B cell (primary cell): ENCODE measurements at regions not wholly inside any gene's neighbourhood (a gene's known extent, or its start where the extent isn't known, plus 50 kb on each side); places are given as distances from the start of the nearest gene placed in this dataset.

Source experiments
- ATAC-seq: fragments of 200-7000 bp; cut with Tn5 transposase; one replicate; pipeline ENCODE4 v1.10.0; 2021; ENCODE audit warnings: low read depth, mild to moderate bottlenecking, moderate number of reproducible peaks, moderate library complexity
- CTCF ChIA-PET: fragments of 350-600 bp; sonication (Branson Sonifier 250); formaldehyde crosslinking; loops from one replicate; lab custom pipeline; 2021; ENCODE audit warnings: antibody characterized with exemption, inconsistent platforms; lab: Charles Lee
- POLR2A ChIA-PET: fragments of 350-600 bp; sonication (Branson Sonifier 250); formaldehyde crosslinking; loops from one replicate; lab custom pipeline; 2021; ENCODE audit warnings: antibody characterized with exemption; lab: Charles Lee
- DNase-seq: peaks from one replicate; pipeline ENCODE4 v3.0.0; 2013
- H2AFZ ChIP-seq: 2 replicates; pipeline ENCODE4 v1.6.1; 2012; ENCODE audit warnings: mild to moderate bottlenecking, low read depth, low read length; ENCODE audit not compliant: insufficient read depth, poor library complexity, severe bottlenecking
- H3K27ac ChIP-seq, 2 donors: 1 replicate in 1 of 2; 2 replicates in 1 of 2; pipeline ENCODE4 v1.5.1; 2012 to 2013; ENCODE audit warnings: low read length in 2 of 2, mild to moderate bottlenecking in 2 of 2, moderate library complexity in 1 of 2
- H3K27me3 ChIP-seq, 4 experiments: fragments of 200-600 bp in 1 of 4; sonication (generic) in 1 of 4; replicated peaks in 1 of 4; 1 replicate in 2 of 4; 2 replicates in 2 of 4; pipeline versions ENCODE4 v1.6.1 to v1.7.0; 2013 to 2016; ENCODE audit warnings: low read length in 3 of 4, mild to moderate bottlenecking in 2 of 4, mixed read lengths in 1 of 4, moderate library complexity in 1 of 4; ENCODE audit not compliant: insufficient read depth in 4 of 4, control insufficient read depth in 3 of 4; ENCODE audit errors: control extremely low read depth in 1 of 4
- H3K36me3 ChIP-seq, 2 experiments: replicated peaks in 1 of 2; 1 replicate in 1 of 2; 2 replicates in 1 of 2; pipeline versions ENCODE4 v1.6.1 to v1.7.1; 2013; ENCODE audit warnings: low read length in 1 of 2; ENCODE audit not compliant: insufficient read depth in 2 of 2, control insufficient read depth in 1 of 2; ENCODE audit errors: control extremely low read depth in 1 of 2, extremely low read depth in 1 of 2
- H3K4me1 ChIP-seq, 2 donors: fragments of 200-600 bp in 1 of 2; sonication (generic) in 1 of 2; 1 replicate in 1 of 2; 2 replicates in 1 of 2; pipeline versions ENCODE4 v1.5.1 to v1.6.1; 2013 to 2017; ENCODE audit warnings: low read length in 2 of 2; ENCODE audit not compliant: control insufficient read depth in 2 of 2, insufficient read depth in 2 of 2
- H3K4me2 ChIP-seq: replicated peaks from 2 replicates; pipeline ENCODE3; 2012; ENCODE audit warnings: mild to moderate bottlenecking, low read depth, low read length; ENCODE audit not compliant: poor library complexity, severe bottlenecking
- H3K4me3 ChIP-seq, 5 experiments: fragments of 200-600 bp in 1 of 5; sonication (generic) in 1 of 5; 1 replicate in 3 of 5; 2 replicates in 2 of 5; pipeline versions ENCODE4 v1.5.1 to v1.7.0; 2011 to 2016; ENCODE audit warnings: low read length in 4 of 5, mild to moderate bottlenecking in 4 of 5, low read depth in 2 of 5, control low read depth in 1 of 5, moderate library complexity in 1 of 5; ENCODE audit not compliant: insufficient read depth in 1 of 5; ENCODE audit errors: control extremely low read depth in 1 of 5, extremely low read depth in 1 of 5
- H3K79me2 ChIP-seq: fragments of 200-600 bp; sonication (generic); one replicate; pipeline ENCODE4 v1.6.0; 2016; ENCODE audit warnings: low read length; ENCODE audit not compliant: control insufficient read depth, insufficient read depth
- H3K9ac ChIP-seq: fragments of 200-600 bp; sonication (generic); 2 replicates; pipeline ENCODE4 v1.6.1; 2017; ENCODE audit warnings: mild to moderate bottlenecking, low read length, moderate library complexity
- H3K9me3 ChIP-seq, 3 donors: one replicate each; pipeline versions ENCODE4 v1.6.1 to v1.7.1; 2013; ENCODE audit warnings: low read length in 2 of 3; ENCODE audit not compliant: control insufficient read depth in 2 of 3, insufficient read depth in 1 of 3; ENCODE audit errors: control extremely low read depth in 1 of 3
- H4K20me1 ChIP-seq: 2 replicates; pipeline ENCODE4 v1.6.0; 2012; ENCODE audit warnings: mild to moderate bottlenecking, low read length; ENCODE audit not compliant: insufficient read depth, control insufficient read depth, poor library complexity, severe bottlenecking
- H3K27ac Mint-ChIP-seq: one replicate; pipeline ENCODE4 v1.8.0; 2021; ENCODE audit warnings: mixed read lengths
- H3K27me3 Mint-ChIP-seq: one replicate; pipeline ENCODE4 v1.8.0; 2021; ENCODE audit warnings: mixed read lengths
- H3K4me1 Mint-ChIP-seq: one replicate; pipeline ENCODE4 v1.8.0; 2021; ENCODE audit warnings: mixed read lengths
- H3K4me3 Mint-ChIP-seq: one replicate; pipeline ENCODE4 v1.8.0; 2021; ENCODE audit warnings: mixed read lengths
- H3K9me3 Mint-ChIP-seq: one replicate; pipeline ENCODE4 v1.8.0; 2022; ENCODE audit warnings: mixed read lengths; ENCODE audit not compliant: insufficient read depth
- CTCF ChIP-seq: fragments of 200-600 bp; IDR thresholded peaks from one replicate; pipeline ENCODE4 v1.8.0; 2022; ENCODE audit warnings: antibody characterized with exemption, mild to moderate bottlenecking
- EZH2 ChIP-seq: IDR thresholded peaks from 2 replicates; pipeline ENCODE4 v1.6.1; 2012; ENCODE audit warnings: borderline replicate concordance, low read depth, mild to moderate bottlenecking, moderate library complexity, low read length; ENCODE audit not compliant: insufficient read depth, poor library complexity, severe bottlenecking
- WGBS: methylation state at CpG from one replicate; pipeline ENCODE4 v1.1.5; 2013; ENCODE audit warnings: missing lambda C conversion rate; ENCODE audit not compliant: insufficient coverage; 5-methylcytosine and 5-hydroxymethylcytosine counted together
- intact Hi-C: fragments of 100-400 bp; cut with micrococcal nuclease; formaldehyde crosslinking; loops from one replicate; pipeline ENCODE4 v1.10.0; 2022

- ATAC-seq (no peak), DNase-seq (no peak)
- H3K27ac Mint-ChIP-seq = no peak overlapping the region
- Histone ChIP-seq H3K36me3 (no peaks in the 10 kb centered on the region), H3K4me3 (no peak overlapping the region), H4K20me1 (no peaks in the 10 kb centered on the region), H3K9ac (no peak overlapping the region), H3K79me2 (no peaks in the 10 kb centered on the region), H3K4me2 (no peak overlapping the region), H2AFZ (no peak overlapping the region), H3K27ac (no peak overlapping the region), H3K9me3 (peaks cover 0 to 16% (median 8%) of the 10 kb centered on the region in 3 donors), H3K4me1 (no peaks in the 10 kb centered on the region), H3K27me3 (no peaks in the 10 kb centered on the region)
- no peaks in the 10 kb centered on the region for H3K4me1 Mint-ChIP-seq
- intact Hi-C loops = no loop called here
- CTCF ChIA-PET = no interaction called here
- no CpG with 5 or more reads among the region's 2 CpGs for WGBS
- peaks cover 7% of the 10 kb centered on the region for H3K9me3 Mint-ChIP-seq
- no peaks in the 10 kb centered on the region for H3K27me3 Mint-ChIP-seq
- no peak for TF ChIP-seq CTCF
- TF ChIP-seq EZH2 = no peak
- POLR2A ChIA-PET = no interaction called here
- no peak overlapping the region for H3K4me3 Mint-ChIP-seq
These were observed 923.8 kb upstream of the CDH9 start for GRCh38 chr5:27962198-27962597.

- no peak overlapping the region for H3K27ac ChIP-seq
- H4K20me1 ChIP-seq = no peaks in the 10 kb centered on the region
- Mint-ChIP-seq H3K4me3 (no peak overlapping the region), H3K9me3 (no peaks in the 10 kb centered on the region), H3K27ac (no peak overlapping the region), H3K27me3 (no peaks in the 10 kb centered on the region), H3K4me1 (no peaks in the 10 kb centered on the region)
- ATAC-seq = no peak
- no peak overlapping the region for H3K4me2 ChIP-seq
- no peak overlapping the region for H3K9ac ChIP-seq
- no peaks in the 10 kb centered on the region for H3K4me1 ChIP-seq
- H3K4me3 ChIP-seq = no peak overlapping the region
- POLR2A ChIA-PET = no interaction called here
- no peaks in the 10 kb centered on the region for H3K9me3 ChIP-seq
- no peaks in the 10 kb centered on the region for H3K27me3 ChIP-seq
- no peaks in the 10 kb centered on the region for H3K79me2 ChIP-seq
- DNase-seq = no peak
- WGBS = 0% methylated on average over 1 of the region's 1 CpG
- TF ChIP-seq EZH2 (no peak), CTCF (no peak)
- intact Hi-C loops = no loop called here
- H2AFZ ChIP-seq = no peak overlapping the region
- CTCF ChIA-PET = interaction anchor here (0.7 kb wide), 1 partner anchor 1345 kb away, joined by 3 read pairs; no protein-coding TSS in a partner anchor
- H3K36me3 ChIP-seq = no peaks in the 10 kb centered on the region
These were observed 908.7 kb upstream of the CDH9 start for GRCh38 chr5:27947088-27947487.
